ENCODE measurements at regions not wholly inside any gene's neighbourhood (a gene's known extent, or its start where the extent isn't known, plus 50 kb on each side); places are given as distances from the start of the nearest gene placed in this dataset.
"Not testable (repeated sequence)": the region's sequence is repeated elsewhere in the genome, so short reads cannot be mapped to it uniquely, and the experiment has no call there.

- ATAC-seq (no peak), DNase-seq (no peak)
- no peaks in the 10 kb centered on the region for H3K36me3 ChIP-seq
- H3K27me3 ChIP-seq: no peaks in the 10 kb centered on the region
- no peaks in the 10 kb centered on the region for H3K4me1 ChIP-seq
- no peak overlapping the region for H3K27ac ChIP-seq
- H3K4me3 ChIP-seq: no peak overlapping the region
- intact Hi-C loops (cut with DNase I): no loop called here
- no peaks in the 10 kb centered on the region for H3K9me3 ChIP-seq
- no peak for TF ChIP-seq CTCF (IDR thresholded peaks at IDR 0.05)
Observed at GRCh38 chr7:66460921-66461361, 167.7 kb upstream of the KCTD7 start.

GRCh38 chr7:66461397-66461796 lies 167.3 kb upstream of the KCTD7 start:
- H3K4me1 ChIP-seq; H3K9me3 ChIP-seq; H3K4me3 ChIP-seq; DNase-seq; H3K27ac ChIP-seq; ATAC-seq; H3K36me3 ChIP-seq; H3K27me3 ChIP-seq; intact Hi-C loops (cut with DNase I): not testable (repeated sequence)

- DNase-seq; H3K27me3 ChIP-seq; H3K27ac ChIP-seq; ATAC-seq; H3K4me3 ChIP-seq; intact Hi-C loops (cut with DNase I); H3K9me3 ChIP-seq; H3K4me1 ChIP-seq; H3K36me3 ChIP-seq: not testable (repeated sequence)
Observed at GRCh38 chr7:66462831-66463230, 165.8 kb upstream of the KCTD7 start.

GRCh38 chr7:66464059-66464458 lies 164.6 kb upstream of the KCTD7 start:
- intact Hi-C loops (cut with DNase I): no loop called here
- TF ChIP-seq CTCF (IDR thresholded peaks at IDR 0.05): no peak
- Histone ChIP-seq H3K27ac (no peak overlapping the region), H3K36me3 (no peaks in the 10 kb centered on the region), H3K4me1 (no peaks in the 10 kb centered on the region), H3K4me3 (no peak overlapping the region), H3K27me3 (no peaks in the 10 kb centered on the region), H3K9me3 (no peaks in the 10 kb centered on the region)
- ATAC-seq (no peak), DNase-seq (no peak)

- no peaks in the 10 kb centered on the region for H3K27me3 ChIP-seq
- intact Hi-C loops (cut with DNase I): no loop called here
- no peak for ATAC-seq
Observed at GRCh38 chr7:66466081-66466600, 162.5 kb upstream of the KCTD7 start.

GRCh38 chr7:66467887-66468286 lies 160.8 kb upstream of the KCTD7 start:
- Histone ChIP-seq H3K4me1 (no peaks in the 10 kb centered on the region), H3K36me3 (no peaks in the 10 kb centered on the region), H3K4me3 (no peak overlapping the region), H3K9me3 (no peaks in the 10 kb centered on the region), H3K27me3 (no peaks in the 10 kb centered on the region), H3K27ac (no peak overlapping the region)
- ATAC-seq: no peak
- intact Hi-C loops (cut with DNase I): no loop called here
- DNase-seq: no peak
- no peak for TF ChIP-seq CTCF (IDR thresholded peaks at IDR 0.05)

More at GRCh38 chr7:66466081-66466600, 162.5 kb upstream of the KCTD7 start:
- H3K27ac ChIP-seq: no peak overlapping the region
- DNase-seq: no peak
- H3K9me3 ChIP-seq: no peaks in the 10 kb centered on the region
- H3K36me3 ChIP-seq: no peaks in the 10 kb centered on the region
- H3K4me1 ChIP-seq: no peaks in the 10 kb centered on the region
- no peak for TF ChIP-seq CTCF (IDR thresholded peaks at IDR 0.05)
- no peak overlapping the region for H3K4me3 ChIP-seq

GRCh38 chr7:66473064-66473463 lies 155.6 kb upstream of the KCTD7 start:
- H3K27me3 ChIP-seq; H3K9me3 ChIP-seq; DNase-seq; H3K4me3 ChIP-seq; intact Hi-C loops (cut with DNase I); ATAC-seq; H3K4me1 ChIP-seq; H3K27ac ChIP-seq: not testable (repeated sequence)
- peaks cover 0 to 14% of the 10 kb centered on the region in 2 donors for H3K36me3 ChIP-seq

All from left lung (tissue), 4 donors.